IPS DF 19.7 (cell line): ENCODE measurements at regions not wholly inside any gene's neighbourhood (a gene's known extent, or its start where the extent isn't known, plus 50 kb on each side); places are given as distances from the start of the nearest gene placed in this dataset.

Experiments
- DNase-seq: peaks from one replicate; pipeline ENCODE4 v3.0.0-alpha.2; 2013; ENCODE audit warnings: low read depth, low spot score

DNA sequence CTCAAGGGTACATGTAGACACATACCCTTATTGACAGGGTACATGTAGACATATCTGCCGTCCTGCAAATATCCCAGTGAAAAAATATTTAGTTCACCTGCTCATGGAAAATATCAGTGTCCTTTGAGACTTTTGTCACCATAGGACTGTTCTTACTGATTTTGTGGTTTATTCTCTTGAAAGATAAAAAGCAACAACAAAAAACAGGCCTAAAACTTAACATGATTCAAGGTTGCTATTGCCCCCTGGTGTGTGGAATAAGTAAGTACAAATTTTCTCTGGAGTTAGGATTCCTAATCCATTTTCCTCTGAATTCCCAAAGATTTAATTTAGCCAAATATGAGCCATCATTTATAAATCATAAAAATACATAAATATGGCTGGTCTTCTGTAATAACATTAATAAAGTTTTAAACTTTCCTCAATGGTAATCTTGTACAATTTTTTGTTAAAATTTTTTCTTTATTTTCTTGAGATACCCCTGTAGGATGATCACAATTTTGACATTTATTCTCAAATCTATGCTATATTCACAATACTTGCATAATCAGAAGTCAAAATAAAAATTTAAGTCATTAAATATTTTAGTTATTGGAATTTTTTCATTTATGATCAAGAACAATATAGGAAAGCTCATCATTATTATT, 741.4 kb upstream of the POT1 start:
- DNase-seq: no peak

DNA sequence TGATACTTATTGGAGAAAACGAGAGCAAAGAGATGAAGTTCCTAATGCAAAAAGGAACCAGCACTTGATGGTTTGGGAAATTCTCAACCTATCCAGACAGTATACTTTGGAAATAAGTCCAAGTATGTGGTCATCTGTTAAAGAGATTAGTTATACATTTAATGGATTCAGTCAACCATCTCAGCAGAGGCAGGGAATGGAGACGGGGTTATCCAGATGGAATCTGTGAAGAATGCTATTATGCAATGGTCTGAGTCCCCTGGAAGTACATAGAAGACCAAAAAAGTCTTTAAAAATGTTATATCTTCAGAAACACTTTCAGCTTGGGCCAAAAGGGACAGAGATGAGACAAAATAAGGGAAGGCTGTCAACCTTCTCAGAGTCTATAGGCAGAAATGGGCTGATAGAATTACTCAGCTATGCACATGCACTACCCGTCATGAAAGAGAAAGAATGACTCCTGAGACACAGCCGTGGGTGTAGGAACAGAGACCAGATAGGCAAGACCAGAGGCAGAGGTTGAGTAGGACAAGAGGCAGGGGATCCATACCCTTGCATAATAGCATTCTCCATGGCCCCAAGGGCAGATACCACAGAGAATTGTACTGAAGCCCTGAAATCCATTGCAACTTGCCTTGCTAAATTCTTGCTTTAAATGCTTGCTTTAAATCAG, 738.8 kb upstream of the POT1 start:
- DNase-seq: no peak

- no peak for DNase-seq
Observed at GRCh38 chr7:125664625-125665024, 735.0 kb upstream of the POT1 start.

GRCh38 chr7:125663961-125664360, 734.3 kb upstream of the POT1 start:
- DNase-seq: no peak

GRCh38 chr7:125661677-125662076, 732.1 kb upstream of the POT1 start:
- no peak for DNase-seq

GRCh38 chr7:125661006-125661405, 731.4 kb upstream of the POT1 start:
- no peak for DNase-seq

- DNase-seq: no peak
Observed at GRCh38 chr7:125654076-125654475, 724.5 kb upstream of the POT1 start.

- DNase-seq: no peak
Observed at GRCh38 chr7:125651823-125652528, 722.4 kb upstream of the POT1 start.

DNA sequence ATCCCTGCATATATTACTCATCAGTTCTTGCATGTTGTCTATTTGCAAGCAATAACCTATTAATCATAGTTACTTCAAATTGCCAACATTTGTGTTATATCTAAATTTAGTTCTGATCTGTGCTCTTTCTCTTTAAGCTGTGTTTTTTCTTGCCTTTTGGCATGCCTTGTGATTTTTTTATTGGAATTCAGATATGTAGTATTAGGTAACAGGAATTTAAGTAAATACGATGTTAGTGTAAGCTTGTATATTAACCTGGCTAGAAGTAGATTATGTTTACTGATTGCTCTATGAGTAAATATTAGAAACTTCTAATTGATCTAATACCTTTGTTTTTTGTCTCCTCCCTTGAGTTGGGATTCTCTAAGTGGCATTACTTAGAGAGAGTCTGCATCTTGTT, 718.9 kb upstream of the POT1 start:
- no peak for DNase-seq

DNA sequence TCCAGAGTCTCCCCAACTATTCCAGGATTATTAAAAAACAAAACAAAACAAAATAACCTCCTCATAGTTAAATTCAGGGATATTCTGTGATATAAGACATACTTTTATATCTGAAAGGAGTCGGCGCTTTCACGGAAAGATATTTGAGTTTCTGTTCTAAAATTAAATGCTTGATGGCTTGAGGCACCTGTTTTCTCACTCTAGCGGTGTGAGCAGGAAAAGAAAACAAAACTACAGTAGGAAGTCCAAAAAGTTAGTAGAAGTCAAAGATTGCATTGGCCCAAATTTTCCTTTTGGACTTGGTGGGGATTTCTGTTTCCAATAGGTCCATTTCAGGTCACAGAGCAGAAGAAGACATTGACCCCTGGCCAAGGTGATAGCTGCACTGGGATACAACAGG, 716.1 kb upstream of the POT1 start:
- DNase-seq: no peak

GRCh38 chr7:125644109-125644508, 714.5 kb upstream of the POT1 start:
- no peak for DNase-seq

DNA sequence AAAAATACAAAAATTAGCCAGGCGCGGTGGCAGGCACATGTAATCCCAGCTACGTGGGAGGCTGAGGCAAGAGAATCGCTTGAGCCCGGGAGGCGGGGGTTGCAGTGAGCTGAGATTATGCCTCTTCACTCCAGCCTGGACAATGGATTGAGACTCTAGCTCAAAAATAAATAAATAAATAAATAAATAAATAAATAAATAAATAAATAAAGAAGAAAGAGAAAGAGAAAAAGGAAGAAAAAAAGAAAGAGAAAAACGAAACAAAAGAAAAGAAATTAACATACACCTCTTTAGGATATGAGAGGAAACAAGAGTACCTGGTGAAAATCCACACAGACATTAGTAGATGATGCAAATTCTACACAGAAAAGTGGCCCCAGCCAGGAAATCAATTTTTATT, 713.7 kb upstream of the POT1 start:
- DNase-seq: no peak

GRCh38 chr7:125641884-125642283, 712.3 kb upstream of the POT1 start:
- no peak for DNase-seq

DNA sequence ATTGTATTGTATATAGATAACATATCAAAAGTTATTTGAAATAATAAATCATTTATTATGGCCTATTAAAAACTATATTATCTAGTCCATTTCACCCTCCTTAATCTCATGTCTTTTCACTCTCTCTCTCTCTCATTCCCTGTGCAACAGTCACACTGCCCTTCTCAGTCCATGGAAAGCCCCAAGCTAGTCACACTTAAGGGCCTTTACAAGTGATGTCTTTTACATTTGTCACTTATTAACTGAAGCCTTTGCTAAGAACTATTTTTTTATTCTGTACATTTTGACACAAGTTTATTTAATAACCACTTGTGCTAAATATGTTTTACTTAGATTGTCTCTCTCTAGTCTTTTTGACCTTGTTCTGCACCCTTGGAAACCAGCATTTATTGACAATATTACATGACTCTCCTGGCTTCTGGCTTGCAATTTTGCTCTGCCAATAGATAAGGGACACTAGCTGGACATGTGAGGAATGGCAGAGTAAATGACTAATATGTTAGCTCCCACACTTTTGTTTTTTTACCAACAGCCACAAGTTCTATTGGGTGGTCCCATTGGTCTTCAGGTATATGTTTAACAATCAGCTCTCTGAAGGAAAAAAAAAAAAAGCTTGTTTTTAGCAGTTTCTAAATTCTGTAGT, 706.8 kb upstream of the POT1 start:
- DNase-seq: no peak

DNA sequence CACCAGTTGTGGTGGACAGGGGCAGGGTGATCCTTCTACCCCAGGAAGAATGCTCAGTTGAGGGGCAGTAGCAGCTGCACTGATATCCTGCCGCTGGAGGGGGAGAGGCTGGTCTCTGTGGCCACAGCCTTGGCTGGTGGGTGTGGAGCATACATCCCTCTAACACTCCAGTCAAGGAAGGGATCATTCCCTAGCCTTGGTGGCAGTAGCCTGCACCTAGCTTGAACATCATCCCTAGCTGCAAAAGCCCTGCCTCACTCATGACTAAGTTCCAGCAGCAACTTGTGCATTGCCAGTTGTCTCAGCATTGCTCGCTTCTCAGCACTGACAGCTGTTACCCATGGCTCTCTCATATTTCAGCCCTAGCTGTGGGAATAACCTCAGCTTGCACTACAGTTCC, 688.9 kb upstream of the POT1 start:
- no peak for DNase-seq

GRCh38 chr7:125611582-125611981, 682.0 kb upstream of the POT1 start:
- no peak for DNase-seq

GRCh38 chr7:125606671-125607070, 677.0 kb upstream of the POT1 start:
- no peak for DNase-seq

DNA sequence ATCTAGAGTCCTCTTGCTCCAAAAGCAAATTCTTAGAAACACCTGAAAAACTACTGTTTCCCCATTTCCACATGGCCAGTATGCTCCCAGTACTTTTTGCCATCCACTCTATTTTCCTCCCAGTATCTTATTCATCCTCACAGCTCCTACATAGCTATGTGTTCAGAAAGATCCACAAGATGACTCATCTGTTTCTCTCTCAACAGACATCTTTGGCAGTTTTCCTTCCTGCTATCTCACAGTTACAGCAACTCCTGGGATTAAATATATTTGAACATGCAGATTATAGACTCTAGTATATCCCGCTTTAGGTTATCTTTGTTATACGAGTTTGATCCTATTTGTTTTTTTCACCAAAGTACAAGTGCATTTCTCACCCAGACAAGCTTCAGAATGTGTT, 675.6 kb upstream of the POT1 start:
- no peak for DNase-seq

- DNase-seq: no peak
Observed at GRCh38 chr7:125602441-125602840, 672.8 kb upstream of the POT1 start.

DNA sequence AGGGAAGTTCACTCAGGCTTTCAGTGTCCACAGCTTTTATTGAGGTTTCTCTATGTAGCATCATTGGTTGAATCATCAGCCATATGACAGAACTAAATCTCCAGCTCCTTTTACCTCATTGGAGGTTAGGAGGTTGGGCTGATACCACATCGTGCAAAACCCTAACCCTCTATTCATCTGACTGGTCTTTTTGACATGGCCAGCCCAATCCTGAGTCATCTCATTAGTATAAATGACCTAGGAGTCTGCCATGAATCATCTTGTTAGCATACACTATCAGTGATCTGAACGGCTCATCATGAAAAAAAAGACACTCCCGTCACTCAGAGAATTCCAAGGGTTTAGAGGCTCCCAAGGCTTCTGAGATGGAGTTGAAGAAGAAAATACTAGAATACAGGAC, 669.8 kb upstream of the POT1 start:
- no peak for DNase-seq

DNA sequence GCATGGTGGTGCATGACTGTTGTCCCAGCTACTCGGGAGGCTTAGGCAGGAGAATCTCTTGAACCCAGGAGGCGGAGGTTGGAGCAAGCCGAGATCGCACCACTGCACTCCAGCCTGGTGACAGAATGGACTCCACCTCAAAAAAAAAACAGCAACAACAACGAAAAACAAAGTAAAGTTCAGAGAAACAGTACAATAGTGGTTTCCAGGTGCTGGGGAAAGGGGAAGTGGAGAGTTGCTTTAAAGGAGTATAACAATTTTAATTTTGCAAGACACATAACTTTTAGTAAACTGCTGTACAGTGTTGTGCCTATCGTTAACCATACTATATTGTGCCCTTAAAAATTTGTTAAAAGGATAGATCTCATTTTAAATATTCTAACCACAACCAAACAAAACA, 662.7 kb upstream of the POT1 start:
- DNase-seq: no peak

DNA sequence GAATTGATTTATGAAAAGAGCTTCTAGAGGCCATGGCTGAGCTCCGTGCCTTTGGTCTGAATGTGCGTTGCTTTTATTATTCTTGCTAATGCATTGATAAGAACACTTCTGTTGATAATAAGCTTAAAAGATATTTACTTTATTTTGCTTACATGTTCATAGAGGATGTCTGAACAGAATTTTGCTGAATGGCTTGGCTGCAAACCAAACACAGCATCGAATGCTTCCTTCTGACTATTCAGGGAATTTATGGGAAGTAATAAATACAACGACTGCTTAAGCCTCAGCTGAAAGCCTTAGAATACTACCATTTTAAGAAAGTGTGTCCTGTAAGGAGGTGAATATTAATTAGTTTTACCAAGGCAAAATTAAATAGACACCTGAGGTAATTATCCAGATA, 643.5 kb upstream of the POT1 start:
- DNase-seq: no peak

DNA sequence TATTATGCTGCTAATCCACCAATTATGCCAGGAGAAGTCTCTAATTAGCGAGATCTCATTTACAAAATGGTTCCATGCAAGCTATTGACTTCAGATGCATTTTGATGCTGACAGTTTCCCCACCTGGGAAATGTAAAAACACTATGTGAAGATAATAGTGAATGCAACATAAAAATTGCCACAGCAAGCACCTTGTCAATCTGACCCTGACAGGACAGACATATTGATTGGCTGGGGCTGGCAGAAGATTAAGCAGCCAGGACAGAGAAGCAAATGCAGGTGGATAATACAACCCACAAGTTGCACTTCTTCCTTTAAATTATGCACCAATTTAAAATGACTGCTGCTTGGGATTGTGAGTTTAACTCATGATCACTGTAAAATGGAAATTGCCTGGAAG, 642.8 kb upstream of the POT1 start:
- no peak for DNase-seq
